C4-2B (cell line): ENCODE measurements at regions not wholly inside any gene's neighbourhood (a gene's known extent, or its start where the extent isn't known, plus 50 kb on each side); places are given as distances from the start of the nearest gene placed in this dataset.

ENCODE experiments used
- H3K27ac ChIP-seq: fragments of 450-650 bp; 2 replicates; pipeline ENCODE4 v1.5.1; 2017
- ZFX ChIP-seq: fragments of 450-650 bp; IDR thresholded peaks from 2 replicates; pipeline ENCODE4 v1.6.1; 2017
- TF ChIP-seq, protein P1 (sequence below): fragments of 450-650 bp; conservative IDR thresholded peaks from 2 replicates; pipeline ENCODE4 v1.5.1; 2017; ENCODE audit warnings: mild to moderate bottlenecking

DNA sequence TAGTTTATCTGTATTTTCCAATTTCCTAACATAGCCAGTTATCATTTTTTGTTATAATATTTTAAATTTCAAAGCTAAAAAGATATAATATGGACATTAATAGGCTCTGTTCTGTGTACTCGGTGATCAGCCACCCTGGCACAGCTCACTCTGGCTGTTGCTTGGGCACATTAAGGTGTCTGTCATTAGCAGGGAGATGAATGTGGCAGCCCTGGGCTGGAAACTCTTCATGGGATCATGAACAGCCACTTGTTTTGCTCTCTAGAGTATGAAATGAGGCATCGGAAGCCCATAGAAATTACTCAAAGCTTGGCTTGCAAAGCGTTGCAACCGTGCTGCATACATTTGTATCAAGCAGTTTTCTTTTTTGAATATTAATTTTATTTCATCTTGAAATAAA, 233.2 kb downstream of the DACT1 start:
- H3K27ac ChIP-seq: no peak overlapping the region
- TF ChIP-seq, protein P1, sequence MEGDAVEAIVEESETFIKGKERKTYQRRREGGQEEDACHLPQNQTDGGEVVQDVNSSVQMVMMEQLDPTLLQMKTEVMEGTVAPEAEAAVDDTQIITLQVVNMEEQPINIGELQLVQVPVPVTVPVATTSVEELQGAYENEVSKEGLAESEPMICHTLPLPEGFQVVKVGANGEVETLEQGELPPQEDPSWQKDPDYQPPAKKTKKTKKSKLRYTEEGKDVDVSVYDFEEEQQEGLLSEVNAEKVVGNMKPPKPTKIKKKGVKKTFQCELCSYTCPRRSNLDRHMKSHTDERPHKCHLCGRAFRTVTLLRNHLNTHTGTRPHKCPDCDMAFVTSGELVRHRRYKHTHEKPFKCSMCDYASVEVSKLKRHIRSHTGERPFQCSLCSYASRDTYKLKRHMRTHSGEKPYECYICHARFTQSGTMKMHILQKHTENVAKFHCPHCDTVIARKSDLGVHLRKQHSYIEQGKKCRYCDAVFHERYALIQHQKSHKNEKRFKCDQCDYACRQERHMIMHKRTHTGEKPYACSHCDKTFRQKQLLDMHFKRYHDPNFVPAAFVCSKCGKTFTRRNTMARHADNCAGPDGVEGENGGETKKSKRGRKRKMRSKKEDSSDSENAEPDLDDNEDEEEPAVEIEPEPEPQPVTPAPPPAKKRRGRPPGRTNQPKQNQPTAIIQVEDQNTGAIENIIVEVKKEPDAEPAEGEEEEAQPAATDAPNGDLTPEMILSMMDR: no peak
- no peak for TF ChIP-seq ZFX

DNA sequence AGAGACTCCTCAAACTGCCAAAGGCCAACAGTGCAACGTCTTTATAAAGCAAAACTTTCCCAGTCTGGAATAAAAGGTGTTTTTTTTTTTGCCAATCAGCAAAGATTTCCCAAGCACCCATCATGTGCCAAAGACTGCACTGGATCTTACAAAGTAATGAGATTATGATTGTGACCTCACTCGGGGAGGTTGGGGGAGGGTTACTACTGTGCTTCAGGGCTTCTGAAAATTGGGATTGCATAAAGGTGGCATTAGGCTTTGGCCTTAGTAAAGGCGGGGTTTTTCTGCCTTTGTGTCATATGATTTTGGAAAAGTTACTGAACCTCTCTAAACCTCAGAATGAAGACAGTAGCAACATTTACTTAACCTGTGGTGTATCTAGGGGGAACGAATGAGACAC, 233.8 kb downstream of the DACT1 start:
- TF ChIP-seq ZFX: no peak
- TF ChIP-seq, protein P1: no peak
- no peak overlapping the region for H3K27ac ChIP-seq

DNA sequence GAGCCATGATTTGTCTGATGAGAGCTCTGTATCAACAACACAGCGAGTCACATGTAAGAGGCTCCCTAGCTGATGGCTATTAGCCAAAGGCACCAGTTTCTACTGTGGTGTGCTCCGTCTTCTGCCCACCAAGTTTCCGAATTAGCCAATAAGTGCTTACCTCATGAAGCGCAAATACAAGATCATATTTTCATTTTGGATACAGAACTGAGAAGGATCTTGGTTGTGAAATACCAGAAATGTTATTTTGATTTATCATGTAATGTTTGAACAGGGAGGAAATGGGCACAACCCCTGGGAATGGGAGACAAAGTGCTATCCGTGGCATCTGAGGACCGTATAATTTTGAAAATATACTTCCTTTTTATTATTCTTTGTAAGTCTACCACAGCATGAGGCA, 234.3 kb downstream of the DACT1 start:
- no peak overlapping the region for H3K27ac ChIP-seq
- TF ChIP-seq, protein P1: no peak
- TF ChIP-seq ZFX: no peak

DNA sequence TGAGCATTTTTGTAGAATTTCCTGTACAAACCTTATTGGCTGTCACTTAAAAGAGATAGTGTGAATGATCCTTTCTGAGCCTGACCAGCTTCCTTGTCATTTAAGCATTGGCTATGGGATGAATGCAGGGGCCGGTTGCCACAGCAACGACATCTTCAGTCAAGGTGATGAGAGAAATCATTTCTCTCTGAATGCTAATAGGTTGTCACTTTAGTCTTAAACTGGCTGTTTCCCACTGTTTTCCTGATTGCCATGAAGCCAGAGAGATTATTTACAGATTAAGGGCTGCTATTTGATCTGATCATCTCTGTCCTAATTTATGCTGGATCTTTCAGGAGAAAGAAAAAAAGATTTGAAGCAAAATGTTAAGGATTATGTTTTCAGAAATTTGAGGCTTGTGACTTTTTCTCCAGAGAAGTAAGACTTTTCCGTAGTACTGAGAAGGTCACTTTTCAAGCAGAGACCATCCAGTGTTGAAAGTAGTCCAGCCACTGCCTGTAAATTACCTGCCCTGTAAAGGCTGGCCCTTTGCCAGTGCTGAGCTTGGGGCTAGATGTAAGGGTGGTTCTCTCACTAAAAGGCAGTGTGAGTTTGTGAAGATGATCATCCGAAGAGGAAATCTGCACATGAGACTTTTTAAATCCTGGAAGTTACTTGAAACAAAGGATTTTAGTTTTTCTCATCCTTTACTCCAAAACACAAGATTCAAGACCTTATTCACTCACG, 235.6 kb downstream of the DACT1 start:
- H3K27ac ChIP-seq: no peak overlapping the region
- TF ChIP-seq, protein P1: no peak
- no peak for TF ChIP-seq ZFX

DNA sequence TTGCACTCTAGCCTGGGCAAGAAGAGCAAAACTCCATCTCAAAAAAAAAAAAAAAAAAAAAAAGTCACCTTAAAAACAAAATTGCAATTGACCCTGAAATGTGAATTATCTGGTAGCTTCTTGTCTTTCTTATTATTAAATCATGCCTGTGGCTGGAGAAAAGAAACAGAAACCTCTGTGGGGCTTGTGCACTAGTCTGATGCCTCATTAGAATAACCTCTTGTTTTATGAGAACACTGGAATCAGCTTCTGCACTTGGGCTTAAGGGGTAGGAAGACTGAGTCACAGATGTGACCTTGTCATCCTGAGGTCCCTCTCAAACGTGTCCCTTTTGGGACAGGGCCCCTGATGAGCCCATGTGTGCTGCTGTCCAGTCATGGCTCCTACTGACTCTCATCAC, 237.9 kb downstream of the DACT1 start:
- TF ChIP-seq ZFX: no peak
- H3K27ac ChIP-seq: no peak overlapping the region

DNA sequence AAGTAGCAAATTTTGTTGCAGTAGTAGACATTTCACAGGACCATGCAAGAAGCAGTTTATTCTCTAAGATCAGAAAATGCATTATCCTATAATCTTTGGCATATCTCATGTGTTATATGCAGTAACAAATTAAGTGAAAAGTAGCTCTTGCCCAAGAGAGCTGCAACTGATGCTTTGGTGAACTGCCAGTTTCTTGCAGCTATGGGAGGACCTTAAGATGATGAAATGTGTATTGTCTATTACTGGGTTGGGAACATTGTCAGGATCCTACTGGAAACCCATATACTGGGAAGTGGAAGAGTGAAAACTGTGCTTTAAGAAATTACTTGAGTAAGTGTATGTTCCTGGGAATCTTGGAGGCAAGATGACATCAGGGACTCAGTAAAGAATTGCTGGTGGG, 238.8 kb downstream of the DACT1 start:
- TF ChIP-seq ZFX: no peak
- TF ChIP-seq, protein P1: no peak
- H3K27ac ChIP-seq: no peak overlapping the region

DNA sequence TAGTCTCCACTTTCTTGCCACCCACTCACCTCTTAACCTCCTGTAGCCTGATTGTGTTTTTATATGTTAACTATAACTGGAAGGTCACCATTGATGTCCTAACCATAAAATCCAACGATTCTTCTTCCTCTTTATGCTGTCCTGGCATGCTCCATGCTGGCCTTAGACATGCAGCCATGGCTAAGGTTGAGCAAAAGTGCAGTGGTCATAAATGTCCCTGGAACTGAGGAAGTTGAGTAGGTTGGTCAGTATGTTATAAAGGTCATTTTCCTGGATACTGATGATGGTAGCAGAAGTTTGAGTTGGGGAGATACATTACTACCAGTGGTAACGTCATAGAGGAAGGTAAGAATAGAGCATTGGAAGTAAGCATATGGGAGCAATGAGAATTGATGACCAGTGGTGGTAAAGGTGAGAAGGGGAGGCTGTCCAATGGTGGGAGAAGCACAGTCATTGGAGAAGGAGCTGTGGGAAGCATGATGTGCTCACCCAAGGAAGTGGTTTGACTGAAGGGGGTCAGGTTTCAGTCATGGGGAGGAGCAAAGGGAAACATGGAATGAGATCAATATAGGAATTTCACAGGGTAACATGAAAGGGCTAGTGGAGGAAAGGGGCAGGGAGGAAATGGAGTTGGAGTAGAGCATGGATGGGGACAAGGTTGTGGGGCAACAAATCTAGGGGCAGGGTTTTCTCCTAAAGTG, 240.8 kb downstream of the DACT1 start:
- TF ChIP-seq ZFX: no peak
- no peak overlapping the region for H3K27ac ChIP-seq

DNA sequence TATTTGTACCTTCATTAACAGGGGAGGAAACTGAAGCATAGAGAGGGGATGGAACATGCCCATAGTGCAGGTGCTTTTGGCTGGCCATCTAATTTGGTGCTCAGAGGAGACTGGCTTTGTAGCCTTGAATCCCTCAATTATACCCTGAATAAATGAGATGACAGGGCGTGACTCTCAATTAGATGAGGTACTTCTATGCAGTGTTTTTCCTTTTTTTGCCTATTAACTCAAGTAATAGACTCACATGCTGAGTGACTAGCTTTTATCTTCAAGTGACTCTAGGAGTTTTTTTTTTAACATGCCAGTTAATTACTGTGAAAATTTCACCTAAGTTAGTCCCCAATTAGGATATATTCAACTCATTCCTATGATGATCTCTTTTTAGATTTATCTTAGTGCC, 243.7 kb downstream of the DACT1 start:
- no peak overlapping the region for H3K27ac ChIP-seq
- TF ChIP-seq, protein P1: no peak
- no peak for TF ChIP-seq ZFX
